ENCODE measurements at regions not wholly inside any gene's neighbourhood (a gene's known extent, or its start where the extent isn't known, plus 50 kb on each side); places are given as distances from the start of the nearest gene placed in this dataset.
"Not testable (repeated sequence)": the region's sequence is repeated elsewhere in the genome, so short reads cannot be mapped to it uniquely, and the experiment has no call there.

DNA sequence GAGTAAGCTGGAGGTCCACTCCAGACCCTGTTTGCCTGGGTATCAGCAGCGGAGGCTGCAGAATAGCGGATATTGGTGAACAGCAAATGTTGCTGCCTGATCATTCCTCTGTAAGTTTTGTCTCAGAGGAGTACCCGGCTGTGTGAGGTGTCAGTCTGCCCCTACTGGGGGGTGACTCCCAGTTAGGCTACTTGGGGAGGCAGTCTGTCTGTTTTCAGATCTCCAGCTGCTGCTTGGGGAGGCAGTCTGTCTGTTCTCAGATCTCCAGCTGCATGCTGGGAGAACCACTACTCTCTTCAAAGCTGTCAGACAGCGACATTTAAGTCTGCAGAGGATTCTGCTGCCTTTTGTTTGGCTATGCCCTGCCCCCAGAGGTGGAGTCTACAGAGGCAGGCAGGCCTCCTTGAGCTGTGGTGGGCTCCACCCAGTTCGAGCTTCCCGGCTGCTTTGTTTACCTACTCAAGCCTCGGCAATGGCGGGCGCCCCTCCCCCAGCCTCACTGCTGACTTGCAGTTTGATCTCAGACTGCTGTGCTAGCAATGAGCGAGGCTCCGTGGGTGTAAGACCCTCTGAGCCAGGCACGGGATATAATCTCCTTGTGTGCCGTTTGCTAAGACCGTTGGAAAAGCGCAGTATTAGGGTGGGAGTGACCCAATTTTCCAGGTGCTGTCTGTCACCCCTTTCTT, 266.6 kb upstream of the CELF4 start:
- not testable (repeated sequence) for DNase-seq (ENCODE audit: low read depth, low spot score)

- DNase-seq (ENCODE audit: low read depth, low spot score): no peak
Measured at GRCh38 chr18:37812961-37813360, 247.4 kb upstream of the CELF4 start.

GRCh38 chr18:37805773-37806404, 240.3 kb upstream of the CELF4 start:
- no peak for DNase-seq (ENCODE audit: low read depth, low spot score)

DNA sequence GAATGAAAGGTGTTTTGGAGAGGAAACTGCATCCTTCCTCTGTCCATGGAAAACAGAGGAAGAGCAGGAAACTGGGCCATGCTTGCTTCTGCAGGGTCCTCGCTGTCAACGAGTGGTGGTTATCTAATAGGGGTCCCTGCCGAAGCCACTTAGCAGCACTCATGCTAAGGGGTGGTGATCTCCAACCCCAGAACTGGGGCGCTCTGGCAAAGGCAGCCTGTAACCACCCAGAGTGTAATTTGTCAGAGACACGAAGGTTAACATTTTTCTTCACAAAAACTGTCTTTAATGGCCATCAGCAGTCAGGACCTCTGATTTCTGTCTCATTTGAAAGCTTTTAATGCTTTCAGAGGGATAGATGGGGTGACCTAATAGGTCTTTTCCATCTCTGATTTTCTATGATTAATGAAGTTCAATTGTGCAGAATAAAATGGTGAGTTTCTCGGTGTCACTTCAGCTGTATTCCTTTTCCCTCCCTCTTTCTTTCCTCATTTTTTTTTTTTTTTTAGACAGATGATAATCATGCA, 231.3 kb upstream of the CELF4 start:
- DNase-seq (ENCODE audit: low read depth, low spot score): no peak

DNA sequence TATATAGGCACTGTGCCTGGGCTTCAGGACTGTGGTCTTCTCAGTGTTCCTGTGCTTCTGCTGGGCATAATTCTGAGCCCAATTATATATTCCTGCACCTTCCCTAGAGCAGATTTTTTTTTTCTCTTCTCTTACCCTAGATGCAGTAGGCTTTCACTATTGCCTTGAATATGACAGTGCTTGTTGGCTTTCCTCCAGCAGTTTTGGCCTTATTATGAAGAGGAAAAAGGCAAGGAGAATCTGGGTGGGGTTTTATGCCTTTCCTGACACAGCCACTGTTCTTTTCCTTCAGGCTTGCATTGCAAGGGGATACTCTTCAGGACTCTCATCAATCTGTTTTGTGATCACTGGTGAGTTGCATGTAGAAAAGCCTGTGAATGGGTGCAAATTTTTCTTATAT, 221.9 kb upstream of the CELF4 start:
- no peak for DNase-seq (ENCODE audit: low read depth, low spot score)

DNA sequence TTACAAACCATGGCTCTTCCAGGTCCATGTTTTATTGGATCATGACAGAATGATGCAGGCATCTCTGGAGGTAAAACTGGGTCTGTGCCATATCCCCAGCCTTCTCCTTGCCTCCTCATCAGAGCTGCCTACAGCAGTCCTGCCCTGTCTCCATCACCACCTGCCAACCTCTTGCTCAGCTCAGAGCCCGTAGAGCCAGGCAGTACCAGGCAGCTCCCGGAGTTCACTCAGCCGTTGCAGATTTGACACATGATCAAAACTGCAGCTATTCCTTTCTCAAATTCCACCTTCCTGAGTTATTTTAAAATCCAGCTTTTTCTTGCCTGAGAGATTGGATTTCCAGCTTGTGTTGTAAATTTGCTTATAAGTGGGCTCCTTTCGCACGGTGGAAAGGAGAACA, 218.2 kb upstream of the CELF4 start:
- no peak for DNase-seq (ENCODE audit: low read depth, low spot score)

DNA sequence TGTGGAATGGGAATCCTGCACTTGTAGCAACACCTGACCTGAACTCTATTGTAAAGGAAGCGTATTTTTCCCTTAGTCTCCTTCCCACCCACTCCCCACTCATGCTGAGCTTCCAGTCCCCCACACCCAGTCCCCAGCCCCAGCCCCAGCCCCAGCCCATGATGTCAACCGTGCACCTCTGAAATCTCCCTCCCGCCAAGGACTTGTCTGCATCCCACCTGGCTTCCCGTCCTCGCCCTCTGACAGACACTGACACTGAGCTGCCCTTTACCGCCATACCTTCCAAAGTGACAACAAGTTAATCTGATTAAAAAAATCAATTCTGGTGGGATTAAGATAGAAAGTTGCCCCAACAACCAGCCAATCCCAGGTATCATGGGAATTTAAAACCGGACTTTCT, 213.6 kb upstream of the CELF4 start:
- no peak for DNase-seq (ENCODE audit: low read depth, low spot score)

GRCh38 chr18:37778417-37779165, 213.0 kb upstream of the CELF4 start:
- no peak for DNase-seq (ENCODE audit: low read depth, low spot score)

GRCh38 chr18:37769826-37770225, 204.2 kb upstream of the CELF4 start:
- DNase-seq (ENCODE audit: low read depth, low spot score): no peak

DNA sequence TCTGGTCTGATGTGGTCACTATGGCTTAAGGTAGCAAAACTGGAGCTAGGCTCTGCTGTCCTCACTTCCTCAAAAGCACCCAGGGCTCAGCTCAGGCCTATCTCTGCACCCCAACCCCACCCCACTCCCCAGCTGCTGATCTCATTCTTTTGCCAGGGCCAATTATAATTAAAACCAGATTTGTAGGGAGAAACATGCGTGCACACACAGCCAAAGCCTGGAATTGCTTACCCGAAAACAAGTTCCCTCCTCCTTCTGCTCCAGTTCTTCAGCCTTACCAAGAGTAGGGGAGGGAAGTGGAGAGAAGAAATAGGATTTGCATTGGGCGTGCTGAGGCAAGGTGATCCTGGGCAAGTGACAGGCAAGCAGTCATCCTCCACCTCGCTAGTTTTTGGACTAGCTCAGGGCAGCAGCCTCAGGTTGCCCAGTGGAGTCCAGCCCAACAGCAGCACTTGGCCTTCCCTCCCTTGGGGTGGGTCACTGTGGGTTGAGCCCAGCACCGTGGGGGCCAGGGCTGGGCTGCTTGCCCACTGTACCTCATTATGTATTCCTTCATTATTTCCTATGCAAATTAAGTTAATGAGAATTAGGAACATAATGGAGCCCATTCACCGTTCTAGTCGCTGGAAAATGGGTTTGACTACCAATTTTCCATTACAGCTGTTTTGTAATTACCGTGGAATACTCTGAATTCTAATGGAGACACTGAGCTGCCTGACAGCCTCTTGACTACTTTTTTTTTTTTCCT, 199.1 kb upstream of the CELF4 start:
- DNase-seq (ENCODE audit: low read depth, low spot score): no peak

DNA sequence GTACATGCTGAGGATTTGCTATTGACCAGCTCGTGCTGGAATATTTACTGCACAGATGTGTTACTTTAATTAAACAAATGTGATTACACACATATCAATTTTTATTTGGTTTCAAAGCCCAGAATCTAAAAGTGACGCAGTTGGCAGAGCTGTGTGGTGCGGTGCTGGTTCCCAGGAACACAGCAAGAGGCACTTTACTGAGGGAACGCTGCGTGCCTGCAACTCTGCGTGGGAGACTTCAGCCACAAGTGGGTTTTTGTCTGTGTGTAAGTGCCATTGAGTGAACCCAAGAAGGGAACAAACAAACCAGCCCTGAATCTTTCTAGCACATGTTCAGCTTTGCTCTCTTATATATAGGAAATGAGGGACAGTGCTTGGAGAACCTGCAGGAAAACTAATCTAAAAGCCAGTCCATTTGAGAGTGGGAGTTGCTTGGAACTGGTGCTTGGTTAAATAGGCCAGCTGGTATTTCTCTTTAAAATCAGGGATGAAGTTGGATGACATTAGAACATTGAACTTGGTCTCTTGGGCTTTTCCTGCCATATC, 196.6 kb upstream of the CELF4 start:
- no peak for DNase-seq (ENCODE audit: low read depth, low spot score)

DNA sequence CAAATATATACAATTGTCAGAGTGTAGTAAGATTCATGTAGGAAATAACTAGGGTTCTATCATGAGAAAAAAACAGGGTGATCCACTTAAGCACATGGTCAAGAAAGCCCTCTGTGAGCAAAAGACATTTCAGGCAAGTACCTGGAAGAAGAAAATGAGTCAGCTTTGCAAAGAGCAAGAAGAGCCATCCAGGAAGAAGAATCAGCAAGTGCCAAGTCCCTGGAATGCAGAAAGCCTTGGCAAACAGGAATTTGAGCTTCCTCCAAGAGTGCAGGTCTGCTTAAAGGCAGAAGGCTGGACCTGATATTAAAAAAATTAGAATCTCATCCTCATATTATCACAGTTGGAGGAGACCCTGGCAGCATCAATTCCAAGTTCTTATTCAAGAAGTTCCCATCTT, 188.5 kb upstream of the CELF4 start:
- no peak for DNase-seq (ENCODE audit: low read depth, low spot score)

DNA sequence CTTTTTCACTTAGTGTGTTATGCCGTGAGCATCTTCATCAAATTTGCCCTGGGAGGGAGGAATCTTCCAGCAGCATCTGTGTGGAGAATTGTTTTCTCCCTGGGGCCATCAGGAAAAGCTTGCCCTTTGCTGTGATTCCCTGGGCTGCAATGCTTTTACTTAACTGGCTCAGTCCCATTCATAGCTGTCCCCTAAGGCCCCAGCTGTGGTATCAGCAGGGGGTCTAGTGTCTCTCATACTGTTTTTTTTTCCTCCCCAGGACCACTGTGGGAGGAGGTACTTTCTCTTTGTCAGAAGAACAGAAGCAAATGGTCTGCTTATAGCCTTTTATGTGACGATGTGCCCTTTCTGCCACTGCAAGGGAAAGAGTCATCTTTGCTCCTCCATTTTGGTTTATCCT, 176.8 kb upstream of the CELF4 start:
- no peak for DNase-seq (ENCODE audit: low read depth, low spot score)

DNA sequence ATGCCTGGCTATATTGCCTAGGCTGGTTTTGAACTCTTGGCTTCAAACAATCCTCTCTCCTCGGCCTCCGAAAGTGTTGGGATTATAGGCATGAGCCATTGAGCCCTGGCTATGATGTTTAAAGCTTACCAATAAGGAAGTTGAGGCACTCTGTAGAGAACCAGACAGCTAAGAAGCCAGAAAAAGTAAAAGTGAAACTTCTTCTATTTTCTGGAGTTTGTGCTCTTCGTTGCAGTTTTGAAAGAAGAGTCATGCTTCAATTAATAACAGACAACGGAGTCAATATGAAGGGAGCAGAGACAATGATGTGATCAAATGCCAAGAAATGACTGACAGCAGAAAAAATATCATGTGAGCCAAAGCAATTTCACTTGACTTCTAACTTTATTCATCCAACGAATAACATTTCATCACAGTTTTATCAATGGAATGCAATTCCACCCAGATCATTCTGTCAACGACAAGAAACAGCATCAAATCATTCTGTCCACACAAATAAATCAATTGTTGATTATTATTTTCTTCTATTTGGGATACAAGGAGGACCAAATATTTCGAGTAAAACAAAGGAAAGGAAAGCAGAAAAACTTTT, 175.5 kb upstream of the CELF4 start:
- DNase-seq (ENCODE audit: low read depth, low spot score): no peak

- DNase-seq (ENCODE audit: low read depth, low spot score): no peak
Measured at GRCh38 chr18:37734406-37734805, 168.8 kb upstream of the CELF4 start.

- no peak for DNase-seq (ENCODE audit: low read depth, low spot score)
Measured at GRCh38 chr18:37729716-37730115, 164.1 kb upstream of the CELF4 start.

DNA sequence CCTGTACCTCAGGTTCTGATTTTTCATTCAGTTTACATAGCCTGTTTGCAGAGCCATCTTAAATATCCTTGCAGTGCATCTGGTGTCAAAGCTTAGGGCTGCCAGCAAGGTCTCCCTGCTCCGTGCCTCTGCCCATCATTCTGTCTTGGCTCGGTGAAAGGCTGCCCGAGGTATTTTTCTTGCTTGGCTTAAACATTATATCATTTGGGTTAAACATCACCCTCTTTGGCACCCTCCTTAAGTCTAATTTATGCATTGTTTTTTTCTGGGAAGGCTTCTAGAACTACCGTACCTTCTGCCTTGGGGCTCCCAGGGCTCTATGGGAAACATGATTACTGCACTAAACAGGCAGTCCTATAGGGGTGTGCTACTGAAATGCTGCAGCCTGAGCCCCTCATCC, 158.6 kb upstream of the CELF4 start:
- no peak for DNase-seq (ENCODE audit: low read depth, low spot score)

DNA sequence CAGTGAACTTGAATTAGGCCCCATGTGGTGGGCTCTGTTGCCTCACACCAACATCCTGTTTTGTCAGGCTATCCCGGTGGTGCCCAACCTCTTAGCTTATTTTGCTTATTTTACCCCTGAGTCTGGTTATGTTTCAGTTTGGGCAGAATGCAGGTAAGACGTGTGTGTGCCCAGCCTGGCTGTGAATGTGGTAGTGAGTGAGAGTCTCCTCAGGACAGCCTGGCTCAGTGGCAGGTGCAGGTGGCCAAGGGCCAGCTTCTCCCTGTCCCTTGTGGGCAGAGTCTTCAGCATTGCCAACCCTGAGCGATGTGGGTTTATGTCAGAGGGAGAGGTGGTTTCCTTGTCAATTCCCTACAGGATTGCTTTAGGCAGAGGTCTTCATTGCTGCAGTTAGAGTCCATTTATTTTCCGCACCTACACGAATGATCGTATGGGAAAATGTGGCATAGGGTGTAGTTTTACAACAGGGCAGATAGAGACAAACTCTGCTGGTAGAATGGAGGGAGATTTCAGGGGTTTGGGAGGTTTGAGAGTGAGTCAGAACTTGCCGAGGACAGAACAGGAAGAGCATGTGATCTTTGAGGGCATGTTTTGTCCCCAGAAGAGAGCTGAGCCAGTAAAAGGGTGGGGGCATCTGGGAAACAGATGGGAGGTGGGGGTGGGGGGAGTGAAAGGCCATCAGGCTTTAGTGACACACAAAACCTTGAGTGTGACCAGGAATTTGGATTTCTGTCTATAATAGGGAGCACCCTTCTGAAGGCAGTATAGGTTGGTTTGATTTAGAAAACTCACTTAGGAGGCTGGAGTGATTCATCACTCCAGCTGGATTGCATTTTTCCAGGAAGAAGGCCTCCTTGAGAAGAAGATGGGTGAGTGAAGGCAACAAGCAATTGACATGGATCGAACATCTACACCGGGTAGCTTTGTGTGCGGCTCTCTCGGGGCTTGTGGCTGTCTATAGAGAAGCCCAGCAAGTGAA, 156.2 kb upstream of the CELF4 start:
- no peak for DNase-seq (ENCODE audit: low read depth, low spot score)

GRCh38 chr18:37720663-37721062, 155.1 kb upstream of the CELF4 start:
- no peak for DNase-seq (ENCODE audit: low read depth, low spot score)

DNA sequence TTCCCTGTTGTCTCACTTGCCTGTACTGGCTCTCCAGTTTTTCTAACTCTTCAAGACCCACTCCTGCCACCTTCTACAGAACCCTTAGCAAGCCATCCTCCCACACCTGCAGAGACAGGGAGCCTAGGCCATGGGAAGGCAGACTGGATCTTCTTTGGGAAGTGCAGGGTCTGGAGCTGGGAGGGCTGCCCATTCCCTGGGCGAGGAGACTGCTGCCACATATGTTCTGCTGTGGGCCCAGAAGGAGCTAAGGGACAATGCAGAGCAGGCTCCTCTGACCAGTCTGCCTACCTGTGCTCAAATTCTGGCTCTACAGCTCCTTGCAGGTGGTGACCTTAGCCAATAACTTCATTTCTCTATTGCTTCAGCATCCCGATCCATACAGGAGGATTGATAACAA, 152.1 kb upstream of the CELF4 start:
- DNase-seq (ENCODE audit: low read depth, low spot score): no peak
